Choroid plexus epithelial cell (primary cell): ENCODE measurements at regions not wholly inside any gene's neighbourhood (a gene's known extent, or its start where the extent isn't known, plus 50 kb on each side); places are given as distances from the start of the nearest gene placed in this dataset.

Experiments
- DNase-seq: peaks from one replicate; pipeline ENCODE4 v3.0.0-alpha.2; 2010; ENCODE audit warnings: low read depth
- H3K4me3 ChIP-seq: 2 replicates; pipeline ENCODE4 v1.5.1; 2011; ENCODE audit warnings: low read depth, mild to moderate bottlenecking, control low read depth, low read length, moderate library complexity
- CTCF ChIP-seq: conservative IDR thresholded peaks from 2 replicates; pipeline ENCODE4 v1.5.1; 2011; ENCODE audit warnings: low read depth, mild to moderate bottlenecking, control low read depth, inconsistent platforms, low read length, moderate library complexity

- TF ChIP-seq CTCF = no peak
- H3K4me3 ChIP-seq = no peak overlapping the region
- DNase-seq = no peak
Observed at GRCh38 chr9:24296124-24296523, 249.6 kb downstream of the IZUMO3 start.

GRCh38 chr9:24293386-24293785 lies 252.3 kb downstream of the IZUMO3 start:
- DNase-seq = no peak
- H3K4me3 ChIP-seq = no peak overlapping the region
- no peak for TF ChIP-seq CTCF

GRCh38 chr9:24286761-24287160 lies 258.9 kb downstream of the IZUMO3 start:
- TF ChIP-seq CTCF = no peak
- no peak for DNase-seq
- no peak overlapping the region for H3K4me3 ChIP-seq

GRCh38 chr9:24258626-24259025 lies 287.1 kb downstream of the IZUMO3 start:
- no peak for TF ChIP-seq CTCF
- no peak overlapping the region for H3K4me3 ChIP-seq
- no peak for DNase-seq

GRCh38 chr9:24257726-24258125 lies 288.0 kb downstream of the IZUMO3 start:
- DNase-seq = no peak
- no peak overlapping the region for H3K4me3 ChIP-seq
- TF ChIP-seq CTCF = no peak

GRCh38 chr9:24245988-24246387 lies 299.7 kb downstream of the IZUMO3 start:
- no peak overlapping the region for H3K4me3 ChIP-seq
- DNase-seq = peak; percentile 46
- TF ChIP-seq CTCF = peak; percentile 39

GRCh38 chr9:24242576-24242975 lies 303.1 kb downstream of the IZUMO3 start:
- no peak for TF ChIP-seq CTCF
- H3K4me3 ChIP-seq = no peak overlapping the region
- DNase-seq = no peak
